ENCODE measurements at regions not wholly inside any gene's neighbourhood (a gene's known extent, or its start where the extent isn't known, plus 50 kb on each side); places are given as distances from the start of the nearest gene placed in this dataset.

- no peaks in the 10 kb centered on the region for H3K36me3 Mint-ChIP-seq (ENCODE audit: low read depth, unreplicated experiment)
- TF ChIP-seq CTCF (IDR thresholded peaks at IDR 0.05; ENCODE audit: unreplicated experiment), result no peak
- H3K27me3 Mint-ChIP-seq (ENCODE audit: unreplicated experiment), result no peaks in the 10 kb centered on the region
- no peak for DNase-seq (ENCODE audit: low spot score)
- H3K4me1 Mint-ChIP-seq (ENCODE audit: unreplicated experiment), result no peaks in the 10 kb centered on the region
- H3K9me3 Mint-ChIP-seq (ENCODE audit: unreplicated experiment), result no peaks in the 10 kb centered on the region
- H3K4me3 Mint-ChIP-seq (ENCODE audit: unreplicated experiment), result no peak overlapping the region
- H3K27ac Mint-ChIP-seq (ENCODE audit: unreplicated experiment), result no peak overlapping the region
Measured at GRCh38 chr5:152072091-152072490, 147.4 kb upstream of the GLRA1 start.

- Mint-ChIP-seq H3K27me3 (ENCODE audit: unreplicated experiment) (peaks cover 1% of the 10 kb centered on the region), H3K36me3 (ENCODE audit: low read depth, unreplicated experiment) (no peaks in the 10 kb centered on the region), H3K4me3 (ENCODE audit: unreplicated experiment) (no peak overlapping the region), H3K4me1 (ENCODE audit: unreplicated experiment) (no peaks in the 10 kb centered on the region), H3K27ac (ENCODE audit: unreplicated experiment) (no peak overlapping the region), H3K9me3 (ENCODE audit: unreplicated experiment) (no peaks in the 10 kb centered on the region)
- no peak for TF ChIP-seq CTCF (IDR thresholded peaks at IDR 0.05; ENCODE audit: unreplicated experiment)
- no peak for DNase-seq (ENCODE audit: low spot score)
Measured at GRCh38 chr5:152070591-152070990, 145.9 kb upstream of the GLRA1 start.

- DNase-seq (ENCODE audit: low spot score), result no peak
- Mint-ChIP-seq H3K4me3 (ENCODE audit: unreplicated experiment) (no peak overlapping the region), H3K36me3 (ENCODE audit: low read depth, unreplicated experiment) (no peaks in the 10 kb centered on the region), H3K27ac (ENCODE audit: unreplicated experiment) (no peak overlapping the region), H3K27me3 (ENCODE audit: unreplicated experiment) (peaks cover 1% of the 10 kb centered on the region), H3K4me1 (ENCODE audit: unreplicated experiment) (no peaks in the 10 kb centered on the region), H3K9me3 (ENCODE audit: unreplicated experiment) (no peaks in the 10 kb centered on the region)
- no peak for TF ChIP-seq CTCF (IDR thresholded peaks at IDR 0.05; ENCODE audit: unreplicated experiment)
Measured at GRCh38 chr5:152066784-152067183, 142.1 kb upstream of the GLRA1 start.

- DNase-seq (ENCODE audit: low spot score), result no peak
- TF ChIP-seq CTCF (IDR thresholded peaks at IDR 0.05; ENCODE audit: unreplicated experiment), result no peak
- Mint-ChIP-seq H3K4me1 (ENCODE audit: unreplicated experiment) (no peaks in the 10 kb centered on the region), H3K9me3 (ENCODE audit: unreplicated experiment) (no peaks in the 10 kb centered on the region), H3K27me3 (ENCODE audit: unreplicated experiment) (peaks cover 1% of the 10 kb centered on the region), H3K4me3 (ENCODE audit: unreplicated experiment) (no peak overlapping the region), H3K27ac (ENCODE audit: unreplicated experiment) (no peak overlapping the region), H3K36me3 (ENCODE audit: low read depth, unreplicated experiment) (no peaks in the 10 kb centered on the region)
Measured at GRCh38 chr5:152063004-152063403, 138.4 kb upstream of the GLRA1 start.

GRCh38 chr5:152061095-152061494, 136.4 kb upstream of the GLRA1 start:
- Mint-ChIP-seq H3K4me1 (ENCODE audit: unreplicated experiment) (no peaks in the 10 kb centered on the region), H3K27ac (ENCODE audit: unreplicated experiment) (no peak overlapping the region), H3K36me3 (ENCODE audit: low read depth, unreplicated experiment) (no peaks in the 10 kb centered on the region), H3K9me3 (ENCODE audit: unreplicated experiment) (no peaks in the 10 kb centered on the region), H3K4me3 (ENCODE audit: unreplicated experiment) (no peak overlapping the region), H3K27me3 (ENCODE audit: unreplicated experiment) (no peaks in the 10 kb centered on the region)
- TF ChIP-seq CTCF (IDR thresholded peaks at IDR 0.05; ENCODE audit: unreplicated experiment), result no peak
- no peak for DNase-seq (ENCODE audit: low spot score)

Data from endothelial cell (in vitro differentiated cells).